Mesodermal cell (in vitro differentiated cells): ENCODE measurements at regions not wholly inside any gene's neighbourhood (a gene's known extent, or its start where the extent isn't known, plus 50 kb on each side); places are given as distances from the start of the nearest gene placed in this dataset.
"Not testable (repeated sequence)": the region's sequence is repeated elsewhere in the genome, so short reads cannot be mapped to it uniquely, and the experiment has no call there.

Source experiments
- H3K27ac ChIP-seq: 2 replicates; pipeline ENCODE4 v1.7.0; 2013; ENCODE audit warnings: mild to moderate bottlenecking, low read depth, low read length, moderate library complexity; ENCODE audit not compliant: severe bottlenecking
- H3K36me3 ChIP-seq: 2 replicates; pipeline ENCODE4 v1.7.1; 2013; ENCODE audit warnings: mild to moderate bottlenecking, low read length, moderate library complexity; ENCODE audit not compliant: control insufficient read depth, insufficient read depth
- H3K4me1 ChIP-seq: one replicate; pipeline ENCODE4 v1.7.1; 2013; ENCODE audit warnings: mild to moderate bottlenecking, low read length; ENCODE audit not compliant: insufficient read depth, control insufficient read depth, poor library complexity, severe bottlenecking
- H3K4me3 ChIP-seq: 2 replicates; pipeline ENCODE4 v1.7.0; 2013; ENCODE audit warnings: low read length, control low read depth, mild to moderate bottlenecking; ENCODE audit not compliant: insufficient read depth, poor library complexity, severe bottlenecking; ENCODE audit errors: extremely low read depth
- H3K9me3 ChIP-seq: 2 replicates; pipeline ENCODE4 v1.7.1; 2013; ENCODE audit warnings: mild to moderate bottlenecking, low read length, moderate library complexity; ENCODE audit not compliant: control insufficient read depth
- WGBS, 2 experiments: methylation state at CpG; one replicate each; pipeline ENCODE4 v1.1.5; 2013; ENCODE audit warnings: missing lambda C conversion rate in 2 of 2; ENCODE audit not compliant: insufficient coverage in 2 of 2; 5-methylcytosine and 5-hydroxymethylcytosine counted together

DNA sequence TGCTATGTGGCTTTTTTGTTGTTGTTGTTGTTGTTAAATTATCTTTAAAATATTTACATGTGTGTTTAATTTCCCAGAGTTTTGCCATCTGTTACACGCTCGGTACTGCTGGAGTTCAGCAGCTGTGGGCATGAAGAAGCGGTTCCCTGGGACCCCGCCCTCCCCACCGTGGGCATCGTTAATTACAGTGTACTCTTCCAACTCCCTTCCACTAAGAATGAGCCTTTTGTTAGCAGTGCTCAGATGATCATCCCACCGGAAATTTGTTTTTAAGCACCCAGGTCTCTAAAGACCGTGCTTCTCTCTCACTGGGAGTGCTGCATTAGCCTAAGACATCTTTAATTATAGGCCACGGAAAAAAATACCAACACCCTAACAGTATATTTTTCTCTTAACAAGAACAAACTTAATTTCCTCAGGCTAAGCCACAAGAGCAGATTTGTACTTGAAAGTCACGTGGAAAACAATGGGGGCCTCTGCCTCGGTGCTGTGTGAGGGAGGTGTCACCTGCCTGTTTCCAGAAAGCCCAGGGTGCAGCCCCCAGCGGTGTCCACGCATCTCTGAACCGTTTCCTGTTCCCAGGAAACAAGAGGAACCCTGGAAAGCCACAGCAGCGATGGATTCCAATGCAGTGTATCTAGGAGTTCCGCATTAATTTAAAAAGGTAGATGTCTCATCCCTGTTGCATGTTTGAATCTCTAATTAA, 113.3 kb upstream of the FRMD1 start:
- Histone ChIP-seq H3K36me3 (no peaks in the 10 kb centered on the region), H3K27ac (no peak overlapping the region), H3K4me3 (no peak overlapping the region), H3K4me1 (no peaks in the 10 kb centered on the region), H3K9me3 (no peaks in the 10 kb centered on the region)
- WGBS, 2 experiments, result 79 to 83% methylated on average over 15 to 16 of the region's 16 CpGs

DNA sequence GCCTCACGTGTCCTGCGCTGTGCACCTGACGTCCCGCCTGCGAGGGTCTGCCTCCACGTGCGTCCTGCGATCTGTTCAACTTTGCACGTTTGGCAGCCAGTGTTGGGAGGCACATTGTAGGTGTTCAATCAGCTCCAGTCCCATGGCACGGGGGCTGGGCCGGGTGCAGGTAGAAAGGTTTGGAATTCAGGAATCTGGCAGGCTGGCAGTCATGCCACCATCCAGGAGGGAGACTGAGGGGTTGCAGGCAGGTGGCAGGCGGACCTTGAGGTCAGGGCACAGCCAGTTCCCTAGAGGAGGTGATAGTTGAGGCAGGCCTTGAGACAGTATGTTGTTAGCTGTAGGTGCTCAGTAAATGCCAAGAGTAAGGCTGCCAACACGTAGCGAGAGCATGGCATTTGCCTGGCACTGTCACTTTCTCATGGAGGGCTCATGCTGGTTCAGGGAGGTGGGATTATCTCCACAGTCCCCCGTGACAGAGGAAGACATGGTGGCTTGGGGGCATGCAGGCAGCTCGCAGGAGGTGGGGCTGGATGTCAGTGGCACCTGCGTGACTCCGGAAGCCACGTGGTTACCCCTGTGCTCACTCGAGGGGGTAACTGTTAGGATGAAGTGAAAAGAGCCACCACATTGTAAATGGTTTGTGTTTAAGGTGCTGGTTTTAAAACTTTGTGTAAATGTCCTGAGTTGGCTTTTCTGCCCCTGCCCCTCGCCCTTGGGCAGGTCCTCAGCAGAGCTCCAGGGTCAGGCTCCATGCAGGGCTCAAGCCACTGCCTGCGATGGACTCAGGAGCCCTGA, 111.8 kb upstream of the FRMD1 start:
- WGBS, 2 experiments, result 90 to 92% methylated on average over 16 to 21 of the region's 22 CpGs
- Histone ChIP-seq H3K27ac (no peak overlapping the region), H3K9me3 (no peaks in the 10 kb centered on the region), H3K4me3 (no peak overlapping the region), H3K36me3 (no peaks in the 10 kb centered on the region), H3K4me1 (no peaks in the 10 kb centered on the region)

DNA sequence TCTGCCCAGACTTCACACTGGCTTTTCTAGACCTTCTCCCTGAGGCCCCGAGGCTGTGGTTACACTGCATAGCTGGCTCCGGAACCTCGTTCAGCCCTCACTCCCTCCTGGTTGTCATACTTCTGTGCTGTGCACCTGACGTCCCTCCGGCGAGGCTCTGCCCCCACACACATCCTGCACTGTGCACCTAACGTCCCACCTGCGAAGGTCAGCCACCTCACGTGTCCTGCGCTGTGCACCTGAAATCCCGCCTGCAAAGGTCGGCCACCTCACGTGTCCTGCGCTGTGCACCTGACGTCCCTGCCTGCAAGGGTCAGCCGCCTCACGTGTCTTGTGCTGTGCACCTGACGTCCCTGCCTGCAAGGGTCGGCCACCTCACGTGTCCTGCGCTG, 111.0 kb upstream of the FRMD1 start:
- H3K4me1 ChIP-seq, result no peaks in the 10 kb centered on the region
- 94 to 97% methylated on average over 17 to 18 of the region's 21 CpGs for WGBS, 2 experiments
- no peaks in the 10 kb centered on the region for H3K36me3 ChIP-seq
- H3K4me3 ChIP-seq, result no peak overlapping the region
- no peak overlapping the region for H3K27ac ChIP-seq
- no peaks in the 10 kb centered on the region for H3K9me3 ChIP-seq

DNA sequence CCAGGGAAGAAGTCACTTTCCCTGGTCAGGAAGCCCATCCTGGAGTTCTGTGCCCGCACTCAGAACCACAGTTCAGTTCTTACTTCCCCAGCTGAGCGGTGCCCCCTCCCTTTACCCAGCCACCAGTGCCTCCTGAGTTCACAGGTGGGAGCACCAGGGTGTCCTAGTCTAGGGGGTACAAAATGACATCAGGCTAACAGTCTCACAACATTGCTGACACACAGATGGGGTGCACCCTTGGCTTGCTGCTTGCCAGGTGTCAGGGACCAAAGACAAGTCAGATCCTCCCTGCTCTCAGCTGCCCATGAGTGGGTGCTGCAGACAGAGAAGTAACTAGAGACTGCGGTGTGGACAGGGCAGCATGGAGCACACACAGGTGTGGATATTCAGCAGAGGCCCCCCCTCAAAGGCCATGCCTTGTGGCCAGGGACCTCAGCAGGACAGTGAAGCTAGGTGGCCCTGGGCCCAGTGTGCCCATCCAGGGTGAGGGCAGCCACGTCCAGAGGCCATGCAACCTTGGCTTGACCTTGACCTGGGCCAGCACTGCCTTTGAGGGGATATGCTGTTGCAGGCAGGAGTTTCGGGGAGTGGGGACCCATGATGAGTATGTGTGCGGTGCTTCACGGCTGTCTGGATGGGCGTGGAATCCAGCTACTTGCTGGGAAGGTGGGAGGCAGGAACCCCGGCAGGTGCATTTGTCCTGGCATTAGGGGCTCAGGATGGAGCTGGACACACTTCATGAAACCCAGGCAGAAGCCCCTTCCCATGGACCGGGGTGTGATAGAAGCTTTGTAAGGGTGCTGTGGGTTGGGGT, 110.4 kb upstream of the FRMD1 start:
- Histone ChIP-seq H3K36me3 (no peaks in the 10 kb centered on the region), H3K4me1 (no peaks in the 10 kb centered on the region), H3K27ac (no peak overlapping the region), H3K4me3 (no peak overlapping the region), H3K9me3 (no peaks in the 10 kb centered on the region)
- 92 to 95% methylated on average over 9 of the region's 10 CpGs for WGBS, 2 experiments

DNA sequence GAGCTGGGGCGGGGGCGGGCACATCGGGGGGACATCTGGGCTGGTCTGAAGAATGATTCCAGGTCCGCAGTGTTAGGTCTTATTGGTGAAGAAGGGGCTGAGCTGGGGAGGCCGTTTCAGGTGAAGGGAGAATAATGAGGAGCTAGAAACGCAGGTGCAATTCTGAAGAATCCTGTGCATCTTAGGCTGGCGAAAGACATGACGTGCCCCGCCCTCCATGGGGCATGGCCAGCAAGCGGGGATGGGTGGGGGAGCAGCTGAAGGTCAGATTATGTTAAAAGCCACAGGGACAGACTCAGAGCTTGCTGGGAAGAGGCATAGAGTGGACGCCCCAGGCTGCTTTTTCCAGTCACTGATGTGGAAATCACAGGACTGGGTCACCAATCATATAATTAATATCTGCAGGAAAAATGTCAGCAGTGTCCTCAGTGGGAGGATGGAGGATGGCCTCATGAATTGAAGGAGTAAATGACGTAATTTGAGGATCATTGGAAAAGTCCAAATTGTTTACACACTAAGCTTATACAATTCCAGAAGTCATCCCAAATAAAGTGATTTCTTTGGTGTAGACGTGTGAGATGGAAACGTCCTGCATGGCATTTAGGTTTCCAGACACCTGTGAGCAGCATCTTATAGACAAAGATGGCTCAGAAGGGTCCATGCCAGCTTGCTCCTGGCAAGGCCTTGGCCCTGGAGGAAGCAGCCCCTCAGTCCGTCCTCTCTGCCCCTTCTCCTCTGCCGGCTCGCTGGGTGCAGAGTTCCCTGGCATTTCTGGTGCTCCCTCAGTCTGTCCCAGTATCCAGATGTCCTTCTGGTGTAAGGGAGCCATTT, 109.6 kb upstream of the FRMD1 start:
- WGBS, 2 experiments, result 77 to 88% methylated on average over 10 to 13 of the region's 17 CpGs
- Histone ChIP-seq H3K4me3 (no peak overlapping the region), H3K27ac (no peak overlapping the region), H3K4me1 (no peaks in the 10 kb centered on the region), H3K9me3 (no peaks in the 10 kb centered on the region), H3K36me3 (no peaks in the 10 kb centered on the region)

DNA sequence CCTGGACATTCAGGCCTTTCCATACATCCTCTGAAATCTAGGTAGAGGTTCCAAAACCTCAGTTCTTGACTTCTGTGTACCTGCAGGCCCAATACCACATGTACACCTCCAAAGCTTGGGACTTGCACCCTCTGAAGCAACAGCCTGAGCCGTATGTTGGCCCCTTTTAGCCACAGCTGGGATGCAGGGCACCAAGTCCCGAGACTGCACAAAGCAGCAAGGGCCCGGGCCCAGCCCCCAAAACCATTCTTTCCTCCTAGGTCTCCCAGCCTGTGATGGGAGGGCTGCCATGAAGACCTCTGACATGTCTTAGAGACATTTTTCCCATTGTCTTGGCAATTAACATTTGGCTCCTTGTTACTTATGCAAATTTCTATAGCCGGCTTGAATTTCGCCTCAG, 107.4 kb upstream of the FRMD1 start:
- Histone ChIP-seq H3K4me3 (no peak overlapping the region), H3K9me3 (no peaks in the 10 kb centered on the region), H3K27ac (no peak overlapping the region), H3K36me3 (no peaks in the 10 kb centered on the region), H3K4me1 (no peaks in the 10 kb centered on the region)
- WGBS, 2 experiments, result 78 to 89% methylated on average over 4 to 5 of the region's 5 CpGs

DNA sequence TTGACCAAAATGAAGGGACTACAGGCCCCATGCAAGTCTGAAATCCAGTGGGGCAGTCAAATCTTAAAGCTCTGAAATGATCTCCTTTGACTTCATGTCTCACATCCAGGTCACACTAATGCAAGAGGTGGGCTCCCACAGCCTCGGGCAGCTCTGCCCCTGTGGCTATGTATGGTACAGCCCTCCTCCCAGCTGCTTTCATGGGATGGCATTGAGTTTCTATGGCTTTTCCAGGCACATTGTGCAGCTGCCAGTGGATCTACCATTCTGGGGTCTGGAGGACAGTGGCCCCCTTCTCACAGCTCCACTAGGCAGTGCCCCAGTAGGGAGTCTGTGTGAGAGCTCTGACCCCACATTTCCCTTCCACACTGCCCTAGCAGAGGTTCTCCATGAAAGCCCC, 107.0 kb upstream of the FRMD1 start:
- not testable (repeated sequence) for H3K36me3 ChIP-seq, H3K27ac ChIP-seq, H3K4me3 ChIP-seq, H3K9me3 ChIP-seq, H3K4me1 ChIP-seq
- 80 to 100% methylated on average over 1 of the region's 1 CpG for WGBS, 2 experiments

DNA sequence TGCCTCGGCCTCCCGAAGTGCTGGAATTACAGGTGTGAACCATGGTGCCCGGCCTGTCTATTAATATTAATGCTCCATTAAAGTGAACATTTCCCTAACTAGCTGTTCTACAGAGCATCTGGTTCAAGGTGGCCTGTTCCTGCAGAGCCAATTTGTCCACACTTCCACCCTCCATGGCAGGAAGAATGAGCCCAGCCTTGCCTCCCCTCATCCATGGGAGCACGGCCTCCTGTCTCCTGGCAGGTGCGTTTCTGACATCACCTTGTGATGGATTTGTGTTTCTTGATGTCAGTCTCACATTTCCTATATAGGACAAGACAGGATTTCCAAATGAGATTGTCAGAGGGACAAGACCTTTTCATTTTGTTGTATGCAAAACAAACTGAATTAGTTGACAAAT, 105.7 kb upstream of the FRMD1 start:
- H3K36me3 ChIP-seq, result no peaks in the 10 kb centered on the region
- 89 to 100% methylated on average over 3 of the region's 5 CpGs for WGBS, 2 experiments
- no peaks in the 10 kb centered on the region for H3K4me1 ChIP-seq
- no peak overlapping the region for H3K27ac ChIP-seq
- no peaks in the 10 kb centered on the region for H3K9me3 ChIP-seq
- H3K4me3 ChIP-seq, result no peak overlapping the region

DNA sequence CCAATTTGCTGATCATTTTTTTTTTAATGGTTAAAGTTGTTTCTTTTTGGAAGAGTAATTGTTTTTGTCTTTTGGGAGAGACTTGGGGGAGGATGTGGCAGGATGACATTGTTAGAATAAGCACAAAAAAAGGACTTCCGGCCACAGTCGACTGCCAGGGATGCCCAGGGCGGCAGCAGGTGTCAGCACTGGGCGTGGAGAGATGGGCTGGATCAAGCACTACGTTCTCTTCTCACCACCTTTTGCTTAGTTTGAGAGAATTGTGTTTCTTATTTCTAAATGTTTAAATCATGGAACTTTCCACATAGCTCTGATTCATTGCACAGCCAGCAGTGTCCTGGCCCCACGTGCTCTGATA, 104.6 kb upstream of the FRMD1 start:
- Histone ChIP-seq H3K9me3 (no peaks in the 10 kb centered on the region), H3K36me3 (no peaks in the 10 kb centered on the region), H3K4me3 (no peak overlapping the region), H3K27ac (no peak overlapping the region), H3K4me1 (no peaks in the 10 kb centered on the region)
- WGBS, 2 experiments, result 75 to 80% methylated on average over 2 to 3 of the region's 6 CpGs

DNA sequence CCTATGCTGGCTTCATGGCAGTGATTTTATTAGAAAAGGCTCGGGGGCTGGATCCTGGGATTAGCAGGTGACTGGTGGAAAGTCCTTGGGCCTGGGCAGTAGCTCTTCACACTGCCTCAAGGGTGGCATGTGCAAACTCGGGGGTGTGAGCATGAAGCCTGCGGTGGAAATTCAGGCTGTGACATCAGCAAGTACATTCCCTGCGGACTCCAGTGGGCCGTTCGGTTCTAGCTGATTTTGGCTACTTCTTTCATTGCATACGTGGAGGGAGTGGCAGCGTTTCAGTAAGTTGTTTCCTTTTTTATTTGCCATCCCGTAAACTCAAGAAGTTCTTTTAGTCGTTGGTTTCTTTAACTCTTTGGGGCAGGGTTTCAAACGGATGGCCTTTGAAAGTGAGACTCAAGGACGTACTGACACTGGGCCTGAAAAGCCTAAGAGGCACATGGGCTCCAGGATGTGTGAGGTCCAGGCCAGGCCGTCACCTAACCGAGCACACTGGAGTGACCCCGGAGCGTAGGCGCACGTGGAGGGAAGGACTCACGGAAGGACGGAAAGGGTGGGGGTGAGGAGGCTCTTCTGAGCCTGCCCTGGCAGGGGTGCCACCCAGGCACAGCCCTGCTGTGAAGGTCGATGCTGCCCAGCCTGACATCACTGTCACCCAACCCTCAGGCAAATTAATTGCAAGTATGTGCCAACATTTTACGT, 104.0 kb upstream of the FRMD1 start:
- no peak overlapping the region for H3K27ac ChIP-seq
- H3K9me3 ChIP-seq, result no peaks in the 10 kb centered on the region
- no peak overlapping the region for H3K4me3 ChIP-seq
- WGBS, 2 experiments, result 90 to 91% methylated on average over 21 of the region's 22 CpGs
- no peaks in the 10 kb centered on the region for H3K4me1 ChIP-seq
- no peaks in the 10 kb centered on the region for H3K36me3 ChIP-seq
